GM12891 (cell line): ENCODE measurements at regions not wholly inside any gene's neighbourhood (a gene's known extent, or its start where the extent isn't known, plus 50 kb on each side); places are given as distances from the start of the nearest gene placed in this dataset.
"Not testable (repeated sequence)": the region's sequence is repeated elsewhere in the genome, so short reads cannot be mapped to it uniquely, and the experiment has no call there.

Experiments used
- DNase-seq: peaks from one replicate; pipeline ENCODE4 v3.0.0; 2011; ENCODE audit warnings: low spot score; ENCODE audit not compliant: insufficient read length
- FAIRE-seq: peaks from 2 replicates; lab custom pipeline; 2011; peaks lifted over from hg19 to GRCh38; lab: Jason Lieb, UNC
- PAX5 ChIP-seq: IDR thresholded peaks from 2 replicates; pipeline ENCODE4 v1.6.1; 2011; ENCODE audit warnings: low read length, moderate library complexity, mild to moderate bottlenecking; ENCODE audit not compliant: insufficient read depth, severe bottlenecking
- POLR2A ChIP-seq: IDR thresholded peaks from 2 replicates; pipeline ENCODE4 v1.6.1; 2011; ENCODE audit warnings: low read depth, low read length, control low read depth
- POLR2AphosphoS5 ChIP-seq: IDR thresholded peaks from 2 replicates; pipeline ENCODE4 v1.6.1; 2011; ENCODE audit warnings: low read depth, low read length, control low read depth
- POU2F2 ChIP-seq: IDR thresholded peaks from 2 replicates; pipeline ENCODE4 v1.6.1; 2011; ENCODE audit warnings: low read depth, mild to moderate bottlenecking, control low read depth, low read length, moderate library complexity
- SPI1 ChIP-seq: IDR thresholded peaks from 2 replicates; pipeline ENCODE4 v1.6.1; 2011; ENCODE audit warnings: low read depth, low read length, control low read depth
- TAF1 ChIP-seq: IDR thresholded peaks from 2 replicates; pipeline ENCODE4 v1.6.1; 2011; ENCODE audit warnings: low read depth, low read length, control low read depth

DNA sequence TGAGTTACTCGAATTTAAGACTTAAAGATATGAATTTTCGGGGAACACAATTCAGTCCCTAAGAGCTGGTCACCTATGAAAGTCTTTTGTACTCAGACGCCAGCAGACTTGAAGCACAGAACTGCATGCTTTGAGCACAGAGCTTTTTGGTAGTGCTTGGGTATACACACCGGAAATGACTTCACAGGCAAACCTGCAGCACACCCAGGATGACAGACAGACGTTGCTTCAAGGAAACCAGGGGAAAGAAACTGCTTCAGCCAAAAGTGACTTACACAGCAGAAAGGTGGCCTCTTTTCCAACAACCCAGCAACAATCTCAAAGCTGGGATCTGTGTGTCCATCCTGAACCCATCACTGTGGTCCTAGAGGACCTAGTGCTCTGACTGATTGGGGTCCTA is 975.1 kb downstream of the AACS start:
- no peak for DNase-seq
- no peak for TF ChIP-seq SPI1
- no peak for TF ChIP-seq POLR2AphosphoS5
- no peak for TF ChIP-seq POLR2A
- TF ChIP-seq POU2F2, result no peak
- TF ChIP-seq TAF1, result no peak
- TF ChIP-seq PAX5, result no peak
- no peak for FAIRE-seq

DNA sequence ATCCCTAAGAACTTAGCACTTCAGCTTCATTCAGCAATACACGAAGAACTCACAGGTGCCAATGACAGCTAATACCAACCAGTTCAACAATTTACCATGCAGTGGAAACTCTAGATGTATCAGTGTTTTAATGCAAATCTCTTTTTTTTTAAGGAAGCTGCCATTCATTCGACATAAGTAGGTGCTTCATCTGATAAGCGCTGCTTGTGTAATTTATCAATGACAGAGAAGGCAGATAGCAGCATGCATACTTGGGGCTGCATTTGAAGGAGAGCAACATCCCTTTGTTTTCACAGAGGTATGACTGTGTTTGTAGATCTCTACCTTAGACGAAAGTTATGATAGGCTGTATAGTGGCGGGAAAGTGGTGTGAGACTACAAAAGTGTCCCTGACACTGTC is 977.1 kb downstream of the AACS start:
- TF ChIP-seq PAX5 (no peak), TAF1 (no peak), POLR2A (no peak), POLR2AphosphoS5 (no peak), SPI1 (no peak), POU2F2 (no peak)
- DNase-seq (no peak), FAIRE-seq (no peak)

DNA sequence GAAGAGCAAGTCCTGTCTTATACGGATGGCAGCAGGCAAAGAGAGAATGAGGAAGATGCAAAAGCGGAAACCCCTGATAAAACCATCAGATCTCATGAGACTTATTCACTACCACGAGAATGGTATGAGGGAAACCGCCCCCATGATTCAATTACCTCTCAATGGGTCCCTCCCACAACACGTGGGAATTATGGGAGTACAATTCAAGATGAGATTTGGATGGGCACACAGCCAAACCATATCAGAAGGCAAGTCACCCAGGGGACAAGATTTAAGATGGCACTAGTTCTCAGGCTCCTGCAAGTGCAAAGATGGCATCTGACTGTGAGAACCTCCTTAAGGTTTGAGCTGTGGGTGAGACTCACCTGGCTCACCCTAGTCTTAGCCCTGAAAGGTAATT is 984.3 kb downstream of the AACS start:
- FAIRE-seq, DNase-seq: not testable (repeated sequence)

DNA sequence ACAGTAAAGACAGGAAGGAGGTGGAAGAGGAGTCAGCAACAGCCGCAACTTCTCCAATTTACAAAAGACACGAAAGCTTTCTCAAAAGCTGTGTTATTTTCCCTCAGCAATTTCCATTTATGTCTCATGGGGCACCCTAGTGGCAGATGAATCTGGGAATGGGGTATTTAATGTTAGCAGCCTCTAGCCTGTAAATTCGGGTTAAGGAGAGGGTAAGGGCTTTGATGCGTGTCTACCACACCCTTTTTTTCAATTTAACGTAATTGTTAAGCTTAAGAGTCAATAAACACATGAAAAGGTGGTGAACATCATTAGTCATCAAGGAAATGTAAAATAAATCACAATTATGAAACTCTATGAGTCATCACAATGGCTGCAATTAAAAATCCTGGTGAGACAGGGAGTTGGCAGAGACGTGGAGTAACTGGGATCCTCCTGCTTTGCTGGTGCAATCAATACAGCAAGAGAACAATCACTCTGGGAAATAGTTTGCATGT is 986.4 kb downstream of the AACS start:
- DNase-seq (no peak), FAIRE-seq (no peak)
- TF ChIP-seq POLR2A (no peak), SPI1 (no peak), POU2F2 (no peak), TAF1 (no peak), PAX5 (no peak), POLR2AphosphoS5 (no peak)

DNA sequence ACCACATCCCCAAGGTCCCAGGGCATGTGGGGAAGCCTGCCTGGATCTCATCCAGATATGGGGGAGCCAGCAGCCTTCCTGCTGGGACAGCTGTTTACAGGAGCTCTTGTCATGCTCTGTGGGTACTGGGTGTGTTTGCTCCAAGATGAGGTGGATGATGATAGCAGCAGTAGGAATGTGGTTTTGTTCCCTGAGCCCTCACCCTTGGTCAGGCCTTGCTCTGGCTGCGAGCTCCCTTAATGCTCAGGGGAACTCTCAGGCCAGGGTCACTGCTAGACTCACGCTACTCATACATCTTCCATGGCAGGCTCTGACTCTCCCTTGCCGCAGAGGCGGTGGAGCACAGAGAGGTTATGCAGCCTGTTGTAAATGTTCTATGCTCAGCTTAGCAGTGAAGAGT is 990.3 kb downstream of the AACS start:
- DNase-seq, result no peak
- TF ChIP-seq POU2F2, result no peak
- TF ChIP-seq POLR2AphosphoS5, result no peak
- TF ChIP-seq TAF1, result no peak
- no peak for TF ChIP-seq PAX5
- no peak for TF ChIP-seq SPI1
- no peak for TF ChIP-seq POLR2A
- no peak for FAIRE-seq

DNA sequence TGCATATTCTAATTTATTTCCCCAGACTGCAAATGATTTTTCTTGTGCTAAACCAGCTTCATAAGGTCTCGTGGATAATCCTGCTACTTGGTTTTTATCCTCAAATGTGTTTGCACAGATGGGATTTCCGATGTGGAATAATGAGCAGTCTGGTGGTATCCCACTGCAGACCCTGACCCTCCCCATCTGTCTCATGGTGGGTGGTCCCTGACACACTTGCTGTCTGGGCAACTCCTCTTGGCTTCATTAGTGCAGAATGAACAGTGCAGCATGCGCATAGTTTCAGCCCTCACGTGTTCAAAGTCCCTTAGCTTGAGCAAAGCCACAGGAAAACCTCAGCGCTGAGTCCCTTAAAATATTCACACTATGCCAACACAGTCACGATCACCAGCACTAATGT is 996.5 kb downstream of the AACS start:
- FAIRE-seq, result no peak
- no peak for TF ChIP-seq PAX5
- DNase-seq, result no peak

DNA sequence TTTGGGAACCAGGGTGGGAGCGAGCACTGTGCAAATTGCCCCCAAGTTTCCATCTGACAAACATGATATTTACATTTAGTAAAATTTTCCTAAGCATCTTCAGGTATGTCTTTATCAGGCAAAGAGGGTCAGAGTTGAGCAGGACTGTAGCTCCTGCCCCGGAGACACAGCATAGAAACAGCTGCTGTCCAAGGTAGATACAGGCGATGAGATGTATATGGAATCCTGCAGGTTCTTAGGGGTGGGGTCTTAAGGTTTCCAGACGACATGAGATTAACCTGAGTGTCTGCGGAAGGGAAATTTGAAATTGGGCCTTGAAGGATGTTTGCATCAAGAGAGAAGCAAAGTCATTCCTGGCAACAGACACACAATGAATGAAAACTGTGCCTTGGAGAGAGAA is 998.8 kb downstream of the AACS start:
- TF ChIP-seq TAF1 (no peak), POU2F2 (no peak), PAX5 (no peak), POLR2AphosphoS5 (no peak), SPI1 (no peak), POLR2A (no peak)
- FAIRE-seq (no peak), DNase-seq (no peak)

DNA sequence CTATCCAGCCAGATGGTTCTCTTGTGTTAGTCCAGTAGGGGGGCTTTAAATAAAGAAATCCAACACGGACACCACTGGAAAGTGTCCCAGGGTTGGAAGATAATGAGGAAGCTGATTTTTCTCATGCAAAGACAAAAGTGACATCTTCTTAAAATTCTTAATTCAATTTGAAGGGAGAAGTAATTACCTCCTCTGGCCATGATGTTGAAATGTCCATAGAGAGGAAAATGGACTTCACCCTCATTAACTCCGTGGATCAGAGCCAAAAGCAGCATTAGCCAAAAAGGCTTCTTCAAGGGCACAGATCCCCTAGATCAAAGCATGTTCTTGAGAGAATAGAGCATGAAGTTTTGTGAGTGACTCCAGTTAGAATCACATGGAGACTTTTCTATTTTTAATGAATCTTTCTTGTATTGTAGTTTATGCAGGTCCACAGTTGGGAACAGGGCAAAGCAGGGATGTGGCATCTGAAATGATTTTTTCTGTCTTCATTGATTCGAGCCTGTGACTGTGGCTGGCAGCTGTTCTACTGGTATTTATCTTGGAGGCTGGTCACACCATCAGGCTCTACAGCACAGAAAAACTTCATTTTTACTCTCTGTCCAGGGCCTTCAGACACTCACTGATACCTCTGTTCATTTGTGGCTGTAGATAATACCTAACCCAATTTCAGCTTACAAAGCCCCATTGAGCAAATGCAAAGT is 1002.5 kb downstream of the AACS start:
- FAIRE-seq (no peak), DNase-seq (no peak)
- no peak for TF ChIP-seq POU2F2
- TF ChIP-seq TAF1, result no peak
- no peak for TF ChIP-seq POLR2A
- TF ChIP-seq POLR2AphosphoS5, result no peak
- no peak for TF ChIP-seq SPI1
- no peak for TF ChIP-seq PAX5

DNA sequence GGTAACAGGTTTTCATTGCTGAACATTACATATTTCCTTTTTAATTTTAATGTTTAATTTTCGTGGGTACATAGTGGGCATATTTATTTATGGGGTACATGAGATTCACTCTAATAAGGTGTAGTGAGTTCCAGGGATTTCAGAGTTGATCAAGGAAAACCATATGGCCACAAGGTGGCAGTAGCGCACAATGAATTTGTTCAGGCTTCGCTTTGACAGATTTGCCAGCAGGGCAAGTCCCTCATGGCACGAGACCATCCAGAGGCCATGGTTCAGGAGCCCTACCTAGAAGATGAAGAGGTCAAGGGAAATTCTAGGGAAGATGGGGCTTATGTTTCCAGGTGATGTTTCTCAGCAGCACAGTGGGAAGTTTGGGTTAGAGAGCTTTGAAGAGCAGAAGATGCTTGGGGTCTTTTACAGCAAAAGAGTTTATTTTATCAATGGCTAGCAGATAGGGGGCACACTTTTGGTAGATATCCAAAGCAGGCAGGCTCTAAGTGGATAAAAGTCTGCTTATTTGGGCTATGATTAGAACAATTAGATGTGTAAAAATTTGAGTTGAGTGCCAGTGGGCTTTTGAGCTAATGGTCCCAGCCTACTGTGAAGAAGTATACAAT is 1004.4 kb downstream of the AACS start:
- peak; percentile 5 for DNase-seq
- no peak for FAIRE-seq
- no peak for TF ChIP-seq TAF1
- no peak for TF ChIP-seq POLR2AphosphoS5
- TF ChIP-seq POU2F2, result no peak
- no peak for TF ChIP-seq POLR2A
- TF ChIP-seq SPI1, result no peak

DNA sequence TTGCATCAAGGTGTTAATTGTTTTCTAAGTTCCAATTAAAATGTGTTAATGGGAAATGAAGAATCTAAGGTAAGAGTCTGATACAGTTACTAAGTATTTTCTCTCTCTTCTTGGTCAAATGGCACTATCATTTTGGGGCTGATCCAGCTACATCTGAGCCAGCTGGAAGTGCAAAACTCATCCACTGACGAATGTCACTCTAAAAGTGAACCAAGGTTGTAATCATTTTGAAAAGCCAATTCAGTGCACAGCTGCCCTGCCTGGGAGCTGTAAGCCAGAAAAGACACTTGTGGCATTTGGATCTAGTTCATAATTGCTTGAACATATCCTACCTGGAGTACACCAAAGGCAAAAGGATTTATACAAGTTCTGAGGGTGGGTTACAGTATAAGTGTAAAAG is 1011.3 kb downstream of the AACS start:
- no peak for TF ChIP-seq PAX5
- TF ChIP-seq POU2F2, result no peak
- no peak for TF ChIP-seq POLR2A
- no peak for TF ChIP-seq POLR2AphosphoS5
- TF ChIP-seq TAF1, result no peak
- TF ChIP-seq SPI1, result no peak
- no peak for DNase-seq
- FAIRE-seq, result no peak
